Kidney epithelial cell (primary cell): ENCODE measurements at regions not wholly inside any gene's neighbourhood (a gene's known extent, or its start where the extent isn't known, plus 50 kb on each side); places are given as distances from the start of the nearest gene placed in this dataset.

Source experiments
- DNase-seq: peaks from one replicate; pipeline ENCODE4 v3.0.0-alpha.2; 2010; ENCODE audit warnings: low read depth
- H3K27me3 ChIP-seq: 2 replicates; pipeline ENCODE4 v1.6.0; 2011; ENCODE audit warnings: low read length; ENCODE audit not compliant: control insufficient read depth, insufficient read depth
- H3K36me3 ChIP-seq: 2 replicates; pipeline ENCODE4 v1.5.1; 2011; ENCODE audit warnings: low read length; ENCODE audit not compliant: control insufficient read depth, insufficient read depth
- H3K4me3 ChIP-seq: 2 replicates; pipeline ENCODE4 v1.5.1; 2011; ENCODE audit warnings: low read depth, mild to moderate bottlenecking, control low read depth, low read length
- TF ChIP-seq, protein P1 (sequence below): IDR thresholded peaks from 2 replicates; pipeline ENCODE4 v1.5.1; 2011; ENCODE audit warnings: mild to moderate bottlenecking, moderate library complexity, low read length, control low read depth, inconsistent platforms; ENCODE audit not compliant: insufficient read depth, poor library complexity, severe bottlenecking

DNA sequence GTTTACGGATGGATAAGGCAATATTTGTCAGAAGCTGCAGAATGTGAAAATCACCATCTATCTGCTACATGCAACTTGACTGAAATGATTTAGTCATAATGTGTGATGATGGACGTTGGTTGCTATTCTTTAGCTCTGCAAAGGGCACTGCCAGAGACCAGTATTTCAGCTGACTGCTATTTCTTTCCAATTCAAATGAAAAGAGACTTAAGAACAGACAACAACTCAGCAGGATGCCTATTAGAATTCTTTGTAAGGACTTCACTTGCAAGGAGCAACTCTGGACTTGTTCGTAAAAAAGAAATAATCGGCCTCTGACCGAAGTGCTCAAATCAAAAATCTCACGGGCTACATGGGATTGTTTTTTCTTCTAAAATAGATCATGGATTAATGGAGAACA is 262.7 kb downstream of the DHX15 start:
- TF ChIP-seq, protein P1, sequence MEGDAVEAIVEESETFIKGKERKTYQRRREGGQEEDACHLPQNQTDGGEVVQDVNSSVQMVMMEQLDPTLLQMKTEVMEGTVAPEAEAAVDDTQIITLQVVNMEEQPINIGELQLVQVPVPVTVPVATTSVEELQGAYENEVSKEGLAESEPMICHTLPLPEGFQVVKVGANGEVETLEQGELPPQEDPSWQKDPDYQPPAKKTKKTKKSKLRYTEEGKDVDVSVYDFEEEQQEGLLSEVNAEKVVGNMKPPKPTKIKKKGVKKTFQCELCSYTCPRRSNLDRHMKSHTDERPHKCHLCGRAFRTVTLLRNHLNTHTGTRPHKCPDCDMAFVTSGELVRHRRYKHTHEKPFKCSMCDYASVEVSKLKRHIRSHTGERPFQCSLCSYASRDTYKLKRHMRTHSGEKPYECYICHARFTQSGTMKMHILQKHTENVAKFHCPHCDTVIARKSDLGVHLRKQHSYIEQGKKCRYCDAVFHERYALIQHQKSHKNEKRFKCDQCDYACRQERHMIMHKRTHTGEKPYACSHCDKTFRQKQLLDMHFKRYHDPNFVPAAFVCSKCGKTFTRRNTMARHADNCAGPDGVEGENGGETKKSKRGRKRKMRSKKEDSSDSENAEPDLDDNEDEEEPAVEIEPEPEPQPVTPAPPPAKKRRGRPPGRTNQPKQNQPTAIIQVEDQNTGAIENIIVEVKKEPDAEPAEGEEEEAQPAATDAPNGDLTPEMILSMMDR = no peak
- Histone ChIP-seq H3K36me3 (no peaks in the 10 kb centered on the region), H3K27me3 (no peaks in the 10 kb centered on the region), H3K4me3 (no peak overlapping the region)
- no peak for DNase-seq

DNA sequence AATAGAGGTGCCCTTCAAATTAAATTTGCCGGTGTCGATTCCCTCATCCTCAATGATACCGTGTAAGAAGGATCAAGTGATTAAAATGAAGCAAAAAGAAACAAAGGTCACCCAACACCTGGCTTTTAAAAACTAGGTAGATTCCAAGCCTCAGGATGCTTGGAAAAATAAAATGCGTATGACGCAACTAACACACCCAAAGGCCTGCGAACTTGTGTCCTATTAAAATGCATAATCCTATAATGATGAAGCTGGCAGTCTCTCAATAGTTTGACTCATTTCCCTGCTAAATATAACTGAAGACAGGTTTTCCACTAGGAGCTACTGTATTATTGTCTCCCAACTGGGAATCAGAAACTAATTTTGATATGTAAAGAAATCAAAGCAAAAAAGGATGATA is 263.2 kb downstream of the DHX15 start:
- no peaks in the 10 kb centered on the region for H3K36me3 ChIP-seq
- H3K27me3 ChIP-seq = no peaks in the 10 kb centered on the region
- H3K4me3 ChIP-seq = no peak overlapping the region
- TF ChIP-seq, protein P1 = no peak
- DNase-seq = no peak

DNA sequence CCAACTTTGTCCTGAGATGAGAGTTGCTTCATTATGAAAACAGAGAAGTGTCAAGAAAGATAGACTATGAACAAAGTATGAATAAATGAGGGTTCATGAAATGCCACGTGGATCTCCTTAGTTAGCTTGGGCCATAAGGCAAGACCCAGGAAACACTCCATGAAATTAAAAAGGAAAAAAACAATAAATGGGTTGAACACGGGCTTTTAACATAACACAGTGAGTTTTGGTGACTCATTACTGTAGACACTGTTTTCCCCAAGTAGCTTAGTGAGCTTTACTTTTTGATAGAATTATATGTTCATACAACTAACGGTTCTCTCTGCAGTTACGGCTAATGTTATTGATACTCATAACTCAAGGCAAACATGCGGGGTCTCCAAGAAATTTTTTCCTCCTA is 265.0 kb downstream of the DHX15 start:
- TF ChIP-seq, protein P1 = no peak
- no peak overlapping the region for H3K4me3 ChIP-seq
- H3K36me3 ChIP-seq = no peaks in the 10 kb centered on the region
- DNase-seq = no peak
- no peaks in the 10 kb centered on the region for H3K27me3 ChIP-seq

DNA sequence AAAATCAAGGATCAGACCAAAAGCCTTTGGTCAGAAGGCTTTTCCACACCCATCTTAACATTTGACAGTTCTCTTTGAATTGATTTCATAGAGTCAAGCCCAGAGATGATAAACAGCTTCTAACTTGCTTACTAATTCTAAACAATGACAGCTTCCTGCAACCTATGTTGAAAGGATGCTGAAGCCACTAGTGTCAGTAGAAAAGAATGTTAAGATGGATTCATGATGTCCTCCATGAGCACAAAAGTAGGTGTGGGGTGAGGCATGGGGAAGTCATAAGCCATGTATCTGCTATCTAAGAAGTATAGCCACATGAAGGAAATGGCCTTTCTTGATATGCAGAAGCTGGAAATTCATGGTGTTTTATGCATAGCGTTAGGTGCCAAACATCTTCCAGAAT is 269.3 kb downstream of the DHX15 start:
- no peaks in the 10 kb centered on the region for H3K36me3 ChIP-seq
- no peak overlapping the region for H3K4me3 ChIP-seq
- TF ChIP-seq, protein P1 = no peak
- DNase-seq = no peak
- no peaks in the 10 kb centered on the region for H3K27me3 ChIP-seq

DNA sequence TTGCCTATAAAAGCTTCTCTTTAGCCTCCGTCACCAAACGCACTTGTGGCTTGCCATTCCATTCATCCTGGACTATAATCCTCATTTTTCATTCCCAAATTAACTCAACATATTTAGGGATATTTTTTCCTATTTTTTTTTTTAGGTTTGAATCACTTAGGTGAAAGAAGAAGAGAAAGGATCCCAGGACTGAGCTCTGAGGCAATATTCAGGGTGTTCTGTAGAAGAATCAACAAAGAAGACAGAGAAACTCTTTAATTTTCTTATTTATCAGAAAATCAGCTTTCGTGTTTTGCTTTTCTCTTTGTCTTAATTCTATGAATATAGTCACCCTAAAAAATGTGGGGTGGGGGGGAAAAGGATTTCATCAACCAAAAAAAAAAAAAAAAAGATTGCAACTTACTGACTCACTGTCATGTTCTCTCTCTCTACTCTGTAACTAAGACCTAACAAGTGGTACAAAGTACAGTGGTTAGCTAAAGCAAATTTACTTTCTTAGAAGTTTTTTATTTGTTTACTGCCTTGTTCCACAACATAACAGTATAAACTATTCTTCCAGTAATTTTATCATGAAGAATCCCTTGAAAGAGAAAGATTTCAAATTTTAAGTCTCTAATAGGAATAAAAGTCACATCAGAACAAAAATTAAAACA is 272.0 kb downstream of the DHX15 start:
- DNase-seq = no peak
- Histone ChIP-seq H3K36me3 (no peaks in the 10 kb centered on the region), H3K4me3 (no peak overlapping the region), H3K27me3 (no peaks in the 10 kb centered on the region)
- TF ChIP-seq, protein P1 = no peak

DNA sequence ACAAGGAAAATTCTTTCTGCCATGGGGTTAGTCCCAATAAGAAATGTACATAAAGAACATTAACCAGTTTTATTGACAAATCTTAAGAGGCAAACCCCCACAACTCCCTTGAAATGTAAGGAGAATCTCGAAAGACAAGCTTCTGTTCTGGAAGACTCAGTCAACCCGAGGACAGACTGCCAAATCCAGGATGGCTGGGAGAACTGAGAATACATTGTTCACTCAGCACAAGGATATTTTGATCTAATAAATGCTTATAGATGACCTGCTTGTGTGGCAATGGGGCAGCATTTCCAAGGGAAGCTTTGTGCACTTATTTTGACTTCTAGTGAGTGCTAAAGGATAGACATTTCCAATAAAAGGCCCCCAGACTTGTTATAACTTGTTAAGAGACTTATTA is 280.4 kb downstream of the DHX15 start:
- TF ChIP-seq, protein P1 = no peak

More for the DNA sequence above, 280.4 kb downstream of the DHX15 start:
- no peak for DNase-seq
- Histone ChIP-seq H3K36me3 (no peaks in the 10 kb centered on the region), H3K27me3 (no peaks in the 10 kb centered on the region), H3K4me3 (no peak overlapping the region)
